ENCODE measurements at regions not wholly inside any gene's neighbourhood (a gene's known extent, or its start where the extent isn't known, plus 50 kb on each side); places are given as distances from the start of the nearest gene placed in this dataset.

DNA sequence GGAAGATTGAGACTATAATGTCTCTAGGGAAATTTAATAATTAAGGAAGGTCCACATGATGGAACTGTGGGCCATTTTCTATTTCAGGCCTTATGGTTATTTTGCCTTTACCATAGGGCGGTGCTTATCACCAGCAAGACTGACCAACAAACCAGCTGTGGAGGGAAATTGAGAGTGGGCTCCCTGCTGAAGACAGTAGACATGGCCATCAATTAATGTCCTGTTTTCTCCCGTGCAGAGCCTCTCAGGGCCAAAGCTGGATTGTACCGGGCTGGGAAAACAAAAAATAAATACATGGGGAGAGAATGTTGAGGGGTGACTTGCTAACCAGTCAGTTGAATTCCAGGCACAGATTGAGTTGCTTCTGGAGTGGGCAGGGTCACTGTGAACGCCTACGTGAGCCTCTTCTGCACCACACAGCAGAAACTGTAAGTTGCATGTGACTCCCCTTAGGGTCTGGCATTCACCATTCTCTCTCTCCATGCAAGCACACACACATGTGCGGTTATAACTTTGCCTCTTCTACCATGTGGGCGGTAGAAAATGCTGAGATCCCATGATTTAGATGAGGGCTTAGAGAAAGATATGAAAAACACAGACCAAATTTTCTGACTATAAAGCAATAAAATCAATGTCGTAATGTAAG, 128.5 kb downstream of the COPS8 start:
- WGBS (ENCODE audit: low lambda C conversion rate): 98% methylated on average over 8 of the region's 8 CpGs
- CTCF ChIA-PET: no interaction called here
- no peaks in the 10 kb centered on the region for H3K79me2 ChIP-seq (ENCODE audit: insufficient read depth)
- no peak overlapping the region; the same call in 1 of the 2 replicates for H3K9ac ChIP-seq
- no peaks in the 10 kb centered on the region for H3K9me2 ChIP-seq
- peaks cover 11 to 23% of the 10 kb centered on the region in 2 experiments for H3K4me1 ChIP-seq (ENCODE audit: control insufficient read depth in 1 of 2, insufficient read depth in 2 of 2, low read depth in 1 of 2, low read length in 1 of 2)
- TF ChIP-seq FOXJ3 (CRISPR knock-in tag; IDR thresholded peaks at IDR 0.05) (no peak), FOXM1 (IDR thresholded peaks at IDR 0.05; ENCODE audit: low read depth) (no peak), FOSL2 (IDR thresholded peaks at IDR 0.05; ENCODE audit: borderline replicate concordance, low read depth) (no peak), SMC3 (IDR thresholded peaks at IDR 0.05; ENCODE audit: low read depth, low read length) (no peak), YY1 (IDR thresholded peaks at IDR 0.05; ENCODE audit: low read depth) (no peak), CHD2 (IDR thresholded peaks at IDR 0.05; ENCODE audit: low read length, partially characterized antibody) (no peak), TCF12 (IDR thresholded peaks at IDR 0.05) (no peak), GABPA (IDR thresholded peaks at IDR 0.05; ENCODE audit: low read depth) (no peak), RFX5 (IDR thresholded peaks at IDR 0.05; ENCODE audit: low read length) (no peak), RCOR1 (IDR thresholded peaks at IDR 0.05; ENCODE audit: low read length) (no peak), RAD21 (IDR thresholded peaks at IDR 0.05; ENCODE audit: low read length) (no peak), MXI1 (IDR thresholded peaks at IDR 0.05; ENCODE audit: low read depth, low read length) (no peak)
- TF ChIP-seq, protein P1, sequence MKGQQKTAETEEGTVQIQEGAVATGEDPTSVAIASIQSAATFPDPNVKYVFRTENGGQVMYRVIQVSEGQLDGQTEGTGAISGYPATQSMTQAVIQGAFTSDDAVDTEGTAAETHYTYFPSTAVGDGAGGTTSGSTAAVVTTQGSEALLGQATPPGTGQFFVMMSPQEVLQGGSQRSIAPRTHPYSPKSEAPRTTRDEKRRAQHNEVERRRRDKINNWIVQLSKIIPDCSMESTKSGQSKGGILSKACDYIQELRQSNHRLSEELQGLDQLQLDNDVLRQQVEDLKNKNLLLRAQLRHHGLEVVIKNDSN (IDR thresholded peaks at IDR 0.05; ENCODE audit: borderline replicate concordance, low read depth): no peak
- TF ChIP-seq, protein P2, sequence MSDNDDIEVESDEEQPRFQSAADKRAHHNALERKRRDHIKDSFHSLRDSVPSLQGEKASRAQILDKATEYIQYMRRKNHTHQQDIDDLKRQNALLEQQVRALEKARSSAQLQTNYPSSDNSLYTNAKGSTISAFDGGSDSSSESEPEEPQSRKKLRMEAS (IDR thresholded peaks at IDR 0.05; ENCODE audit: low read depth): no peak
- TF ChIP-seq, protein P3, sequence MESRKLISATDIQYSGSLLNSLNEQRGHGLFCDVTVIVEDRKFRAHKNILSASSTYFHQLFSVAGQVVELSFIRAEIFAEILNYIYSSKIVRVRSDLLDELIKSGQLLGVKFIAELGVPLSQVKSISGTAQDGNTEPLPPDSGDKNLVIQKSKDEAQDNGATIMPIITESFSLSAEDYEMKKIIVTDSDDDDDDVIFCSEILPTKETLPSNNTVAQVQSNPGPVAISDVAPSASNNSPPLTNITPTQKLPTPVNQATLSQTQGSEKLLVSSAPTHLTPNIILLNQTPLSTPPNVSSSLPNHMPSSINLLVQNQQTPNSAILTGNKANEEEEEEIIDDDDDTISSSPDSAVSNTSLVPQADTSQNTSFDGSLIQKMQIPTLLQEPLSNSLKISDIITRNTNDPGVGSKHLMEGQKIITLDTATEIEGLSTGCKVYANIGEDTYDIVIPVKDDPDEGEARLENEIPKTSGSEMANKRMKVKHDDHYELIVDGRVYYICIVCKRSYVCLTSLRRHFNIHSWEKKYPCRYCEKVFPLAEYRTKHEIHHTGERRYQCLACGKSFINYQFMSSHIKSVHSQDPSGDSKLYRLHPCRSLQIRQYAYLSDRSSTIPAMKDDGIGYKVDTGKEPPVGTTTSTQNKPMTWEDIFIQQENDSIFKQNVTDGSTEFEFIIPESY (IDR thresholded peaks at IDR 0.05; ENCODE audit: borderline replicate concordance, low read depth): no peak
- TF ChIP-seq, protein P4, sequence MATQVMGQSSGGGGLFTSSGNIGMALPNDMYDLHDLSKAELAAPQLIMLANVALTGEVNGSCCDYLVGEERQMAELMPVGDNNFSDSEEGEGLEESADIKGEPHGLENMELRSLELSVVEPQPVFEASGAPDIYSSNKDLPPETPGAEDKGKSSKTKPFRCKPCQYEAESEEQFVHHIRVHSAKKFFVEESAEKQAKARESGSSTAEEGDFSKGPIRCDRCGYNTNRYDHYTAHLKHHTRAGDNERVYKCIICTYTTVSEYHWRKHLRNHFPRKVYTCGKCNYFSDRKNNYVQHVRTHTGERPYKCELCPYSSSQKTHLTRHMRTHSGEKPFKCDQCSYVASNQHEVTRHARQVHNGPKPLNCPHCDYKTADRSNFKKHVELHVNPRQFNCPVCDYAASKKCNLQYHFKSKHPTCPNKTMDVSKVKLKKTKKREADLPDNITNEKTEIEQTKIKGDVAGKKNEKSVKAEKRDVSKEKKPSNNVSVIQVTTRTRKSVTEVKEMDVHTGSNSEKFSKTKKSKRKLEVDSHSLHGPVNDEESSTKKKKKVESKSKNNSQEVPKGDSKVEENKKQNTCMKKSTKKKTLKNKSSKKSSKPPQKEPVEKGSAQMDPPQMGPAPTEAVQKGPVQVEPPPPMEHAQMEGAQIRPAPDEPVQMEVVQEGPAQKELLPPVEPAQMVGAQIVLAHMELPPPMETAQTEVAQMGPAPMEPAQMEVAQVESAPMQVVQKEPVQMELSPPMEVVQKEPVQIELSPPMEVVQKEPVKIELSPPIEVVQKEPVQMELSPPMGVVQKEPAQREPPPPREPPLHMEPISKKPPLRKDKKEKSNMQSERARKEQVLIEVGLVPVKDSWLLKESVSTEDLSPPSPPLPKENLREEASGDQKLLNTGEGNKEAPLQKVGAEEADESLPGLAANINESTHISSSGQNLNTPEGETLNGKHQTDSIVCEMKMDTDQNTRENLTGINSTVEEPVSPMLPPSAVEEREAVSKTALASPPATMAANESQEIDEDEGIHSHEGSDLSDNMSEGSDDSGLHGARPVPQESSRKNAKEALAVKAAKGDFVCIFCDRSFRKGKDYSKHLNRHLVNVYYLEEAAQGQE (IDR thresholded peaks at IDR 0.05; ENCODE audit: low read depth, low read length): no peak
- TF ChIP-seq, protein P5, sequence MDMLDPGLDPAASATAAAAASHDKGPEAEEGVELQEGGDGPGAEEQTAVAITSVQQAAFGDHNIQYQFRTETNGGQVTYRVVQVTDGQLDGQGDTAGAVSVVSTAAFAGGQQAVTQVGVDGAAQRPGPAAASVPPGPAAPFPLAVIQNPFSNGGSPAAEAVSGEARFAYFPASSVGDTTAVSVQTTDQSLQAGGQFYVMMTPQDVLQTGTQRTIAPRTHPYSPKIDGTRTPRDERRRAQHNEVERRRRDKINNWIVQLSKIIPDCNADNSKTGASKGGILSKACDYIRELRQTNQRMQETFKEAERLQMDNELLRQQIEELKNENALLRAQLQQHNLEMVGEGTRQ (IDR thresholded peaks at IDR 0.05; ENCODE audit: borderline replicate concordance, low read depth, low read length): no peak
- no peak overlapping the region for H2AFZ ChIP-seq (ENCODE audit: low read depth)
- no peaks in the 10 kb centered on the region for H3K36me3 ChIP-seq (replicated peaks in 1 of 2; ENCODE audit: control insufficient read depth in 1 of 2, insufficient read depth in 2 of 2, low read length in 1 of 2)
- no peak for DNase-seq
- H3F3A ChIP-seq (replicated peaks; ENCODE audit: insufficient read depth): peaks cover 48% of the 10 kb centered on the region
- no peak overlapping the region for H3K4me2 ChIP-seq
- H3K27me3 ChIP-seq (ENCODE audit: insufficient read depth): no peaks in the 10 kb centered on the region
- POLR2A ChIA-PET: no interaction called here
- H4K20me1 ChIP-seq (ENCODE audit: insufficient read depth): no peaks in the 10 kb centered on the region
- H3K27ac ChIP-seq (ENCODE audit: low read depth in 2 of 2, low read length in 1 of 2): peak overlapping the region in 1 of 2 experiments; percentile 77; a peak in 2 of 4 replicates
- H3K9me3 ChIP-seq: no peaks in the 10 kb centered on the region
- H3K4me3 ChIP-seq (ENCODE audit: low read depth in 2 of 2, low read length in 1 of 2): no peak overlapping the region
